GM10266 (cell line): ENCODE measurements at regions not wholly inside any gene's neighbourhood (a gene's known extent, or its start where the extent isn't known, plus 50 kb on each side); places are given as distances from the start of the nearest gene placed in this dataset.

Experiments used
- DNase-seq: peaks from one replicate; pipeline ENCODE4 v3.0.0; 2012; ENCODE audit errors: extremely low spot score
- TF ChIP-seq, protein P1 (sequence below): IDR thresholded peaks from 2 replicates; pipeline ENCODE4 v1.5.1; 2012; ENCODE audit warnings: mild to moderate bottlenecking, low read depth; ENCODE audit not compliant: control insufficient read depth, insufficient read depth; ENCODE audit errors: missing control alignments

GRCh38 chr17:72407336-72407909, 286.6 kb downstream of the SOX9 start:
- TF ChIP-seq, protein P1, sequence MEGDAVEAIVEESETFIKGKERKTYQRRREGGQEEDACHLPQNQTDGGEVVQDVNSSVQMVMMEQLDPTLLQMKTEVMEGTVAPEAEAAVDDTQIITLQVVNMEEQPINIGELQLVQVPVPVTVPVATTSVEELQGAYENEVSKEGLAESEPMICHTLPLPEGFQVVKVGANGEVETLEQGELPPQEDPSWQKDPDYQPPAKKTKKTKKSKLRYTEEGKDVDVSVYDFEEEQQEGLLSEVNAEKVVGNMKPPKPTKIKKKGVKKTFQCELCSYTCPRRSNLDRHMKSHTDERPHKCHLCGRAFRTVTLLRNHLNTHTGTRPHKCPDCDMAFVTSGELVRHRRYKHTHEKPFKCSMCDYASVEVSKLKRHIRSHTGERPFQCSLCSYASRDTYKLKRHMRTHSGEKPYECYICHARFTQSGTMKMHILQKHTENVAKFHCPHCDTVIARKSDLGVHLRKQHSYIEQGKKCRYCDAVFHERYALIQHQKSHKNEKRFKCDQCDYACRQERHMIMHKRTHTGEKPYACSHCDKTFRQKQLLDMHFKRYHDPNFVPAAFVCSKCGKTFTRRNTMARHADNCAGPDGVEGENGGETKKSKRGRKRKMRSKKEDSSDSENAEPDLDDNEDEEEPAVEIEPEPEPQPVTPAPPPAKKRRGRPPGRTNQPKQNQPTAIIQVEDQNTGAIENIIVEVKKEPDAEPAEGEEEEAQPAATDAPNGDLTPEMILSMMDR, result no peak
- peak; percentile 39 for DNase-seq

DNA sequence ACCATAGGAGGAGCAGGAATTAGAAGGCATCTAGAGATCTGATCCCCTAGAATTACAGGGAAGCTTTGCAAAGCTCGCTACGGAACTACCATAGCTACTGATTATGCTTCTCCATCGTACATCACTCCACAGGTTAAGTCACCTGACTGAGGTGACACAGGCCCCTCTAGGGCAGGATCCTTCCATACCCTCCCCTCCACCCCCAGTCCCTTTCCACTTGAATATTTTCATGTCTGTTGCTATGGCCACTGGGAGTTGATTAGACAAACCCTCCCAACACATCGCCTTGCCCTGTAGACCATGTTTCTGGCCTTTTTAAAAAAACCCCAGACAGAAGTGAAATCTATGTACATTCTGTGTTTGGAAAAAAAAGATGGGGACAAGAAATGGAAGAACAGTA, 287.1 kb downstream of the SOX9 start:
- TF ChIP-seq, protein P1, result no peak
- DNase-seq, result no peak

GRCh38 chr17:72408641-72409040, 287.8 kb downstream of the SOX9 start:
- TF ChIP-seq, protein P1, result no peak
- DNase-seq, result no peak

GRCh38 chr17:72409405-72410002, 288.7 kb downstream of the SOX9 start:
- TF ChIP-seq, protein P1, result no peak
- DNase-seq, result no peak

- DNase-seq, result no peak
- TF ChIP-seq, protein P1, result no peak
Observed at GRCh38 chr17:72411124-72411563, 290.3 kb downstream of the SOX9 start.

GRCh38 chr17:72412650-72413076, 291.8 kb downstream of the SOX9 start:
- no peak for DNase-seq
- TF ChIP-seq, protein P1, result no peak
